ENCODE measurements at regions not wholly inside any gene's neighbourhood (a gene's known extent, or its start where the extent isn't known, plus 50 kb on each side); places are given as distances from the start of the nearest gene placed in this dataset.

GRCh38 chr9:79390781-79391770, 180.7 kb upstream of the TLE4 start:
- TF ChIP-seq POLR2A (IDR thresholded peaks at IDR 0.05) (no peak), CTCF (IDR thresholded peaks at IDR 0.05) (no peak), EP300 (IDR thresholded peaks at IDR 0.05) (no peak)

All from ovary (tissue), 3 donors.